HG02763 (cell line): ENCODE measurements at regions not wholly inside any gene's neighbourhood (a gene's known extent, or its start where the extent isn't known, plus 50 kb on each side); places are given as distances from the start of the nearest gene placed in this dataset.
"Not testable (repeated sequence)": the region's sequence is repeated elsewhere in the genome, so short reads cannot be mapped to it uniquely, and the experiment has no call there.

Source experiments
- ATAC-seq: cut with Tn5 transposase; IDR thresholded peaks from one replicate; pipeline ENCODE4 v1.9.1; 2021; ENCODE audit warnings: mild to moderate bottlenecking, moderate library complexity; ENCODE audit not compliant: unreplicated experiment

- no peak for ATAC-seq
These were observed 591.4 kb downstream of the ETS1 start for GRCh38 chr11:127995921-127996320.

- ATAC-seq: no peak
These were observed 592.6 kb downstream of the ETS1 start for GRCh38 chr11:127994736-127995135.

GRCh38 chr11:127993788-127994187 lies 593.6 kb downstream of the ETS1 start:
- ATAC-seq: no peak

- no peak for ATAC-seq
These were observed 594.1 kb downstream of the ETS1 start for GRCh38 chr11:127993281-127993680.

GRCh38 chr11:127986073-127986472 lies 601.3 kb downstream of the ETS1 start:
- no peak for ATAC-seq

- no peak for ATAC-seq
These were observed 614.5 kb downstream of the ETS1 start for GRCh38 chr11:127972816-127973215.

- ATAC-seq: no peak
These were observed 615.9 kb downstream of the ETS1 start for GRCh38 chr11:127971448-127971847.

- no peak for ATAC-seq
These were observed 620.5 kb downstream of the ETS1 start for GRCh38 chr11:127966821-127967220.

- ATAC-seq: no peak
These were observed 621.3 kb downstream of the ETS1 start for GRCh38 chr11:127965939-127966668.

GRCh38 chr11:127962416-127962815 lies 624.9 kb downstream of the ETS1 start:
- no peak for ATAC-seq

DNA sequence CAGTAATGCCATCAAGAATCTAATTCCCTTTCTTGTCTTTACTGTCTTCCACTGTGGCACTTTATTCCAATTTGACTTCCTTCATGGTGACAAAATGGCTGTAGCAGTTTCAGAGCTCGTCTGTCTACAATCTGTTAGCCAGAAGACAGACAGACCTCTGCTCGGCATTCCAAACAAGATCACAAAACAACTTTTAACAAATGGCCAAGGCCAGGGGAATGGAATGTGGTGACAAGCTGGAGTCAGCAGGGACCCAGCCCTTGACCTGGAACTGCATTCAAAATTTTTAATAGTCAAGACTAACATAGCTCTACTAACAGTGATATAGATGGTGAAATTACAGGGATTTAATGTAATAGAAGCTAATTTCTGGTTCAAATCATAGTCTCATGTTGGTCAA lies 637.2 kb downstream of the ETS1 start:
- no peak for ATAC-seq

GRCh38 chr11:127943763-127944162 lies 643.6 kb downstream of the ETS1 start:
- ATAC-seq: no peak

GRCh38 chr11:127943152-127943551 lies 644.2 kb downstream of the ETS1 start:
- ATAC-seq: no peak

GRCh38 chr11:127941554-127941953 lies 645.8 kb downstream of the ETS1 start:
- not testable (repeated sequence) for ATAC-seq

DNA sequence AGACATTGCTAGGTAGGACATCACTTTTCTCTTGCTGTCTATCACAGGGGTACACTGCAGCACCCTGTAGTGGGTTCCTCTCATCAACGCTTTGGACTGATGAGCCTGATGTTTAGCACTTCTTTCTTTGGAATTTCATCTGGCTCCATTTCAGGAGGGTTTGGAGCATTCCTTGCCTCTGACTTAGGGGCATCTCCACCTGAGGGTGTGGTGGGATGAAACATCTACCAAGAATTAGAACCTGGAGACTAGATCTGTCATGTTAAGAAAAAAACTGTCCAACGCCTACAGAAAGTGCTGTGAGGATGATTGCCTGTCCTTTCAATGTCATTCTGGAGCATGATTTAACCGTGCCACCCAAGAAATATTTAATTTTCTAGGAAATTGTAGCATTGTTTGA lies 648.4 kb downstream of the ETS1 start:
- ATAC-seq: no peak

DNA sequence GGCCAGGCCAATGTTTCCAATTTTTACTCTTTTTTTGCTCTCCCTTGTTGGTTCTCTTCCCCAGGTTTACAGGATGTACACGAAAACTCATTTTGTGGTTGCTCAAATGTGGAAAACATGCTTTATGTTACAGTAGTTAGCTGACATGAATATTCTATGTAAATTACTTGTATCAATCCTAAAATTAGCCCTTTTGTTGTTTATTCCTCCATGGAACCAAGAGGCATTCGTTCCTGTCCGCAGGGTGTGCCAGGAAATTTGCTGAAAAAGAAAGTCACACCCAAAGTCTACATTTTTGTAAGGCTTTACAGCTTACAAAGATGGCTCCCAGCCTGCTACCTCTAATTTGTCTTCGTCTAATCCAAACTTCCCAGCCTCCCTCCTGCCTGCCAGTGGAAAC lies 652.3 kb downstream of the ETS1 start:
- ATAC-seq: no peak

- ATAC-seq: not testable (repeated sequence)
These were observed 653.4 kb downstream of the ETS1 start for GRCh38 chr11:127933961-127934360.

DNA sequence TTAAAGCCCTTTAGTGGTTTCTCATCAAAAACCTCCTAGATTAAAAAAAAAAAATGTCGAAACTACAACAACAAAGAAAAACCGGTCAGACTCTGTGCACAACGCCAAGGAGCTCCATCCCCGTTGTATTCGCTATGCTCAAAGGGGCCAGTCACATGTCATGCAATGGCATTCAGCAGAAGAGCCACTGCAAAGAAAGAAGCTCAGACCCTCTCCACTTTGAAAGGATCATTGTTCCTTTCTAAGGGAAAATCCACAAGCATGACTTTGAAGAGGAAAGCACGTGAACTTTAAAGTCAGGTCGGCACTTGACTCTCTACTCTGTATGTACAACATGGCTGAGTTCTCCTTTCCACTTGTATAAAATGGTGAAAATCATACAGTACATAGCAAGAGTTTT lies 655.6 kb downstream of the ETS1 start:
- no peak for ATAC-seq

DNA sequence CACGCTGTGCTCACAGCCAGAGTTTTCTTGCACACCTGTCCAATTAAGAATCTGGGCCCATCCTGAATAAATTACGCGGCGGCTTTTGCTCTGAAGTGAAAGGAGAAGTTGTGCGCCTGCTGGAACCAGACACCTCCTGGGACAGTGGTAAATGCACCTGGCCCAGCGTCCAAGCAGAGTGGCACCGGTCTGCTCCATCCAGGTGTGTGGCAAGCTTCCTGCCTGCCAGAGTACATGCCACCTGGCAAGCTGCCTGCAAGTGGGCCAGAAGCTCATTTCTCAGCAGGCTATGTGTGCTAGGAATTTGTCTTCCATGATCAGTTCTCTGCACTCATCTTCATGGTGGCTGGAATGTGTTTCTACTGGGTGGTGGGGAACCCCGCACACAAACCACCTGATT lies 660.6 kb downstream of the ETS1 start:
- ATAC-seq: no peak

GRCh38 chr11:127925475-127925874 lies 661.9 kb downstream of the ETS1 start:
- ATAC-seq: no peak

- no peak for ATAC-seq
These were observed 668.0 kb downstream of the ETS1 start for GRCh38 chr11:127919206-127920000.

DNA sequence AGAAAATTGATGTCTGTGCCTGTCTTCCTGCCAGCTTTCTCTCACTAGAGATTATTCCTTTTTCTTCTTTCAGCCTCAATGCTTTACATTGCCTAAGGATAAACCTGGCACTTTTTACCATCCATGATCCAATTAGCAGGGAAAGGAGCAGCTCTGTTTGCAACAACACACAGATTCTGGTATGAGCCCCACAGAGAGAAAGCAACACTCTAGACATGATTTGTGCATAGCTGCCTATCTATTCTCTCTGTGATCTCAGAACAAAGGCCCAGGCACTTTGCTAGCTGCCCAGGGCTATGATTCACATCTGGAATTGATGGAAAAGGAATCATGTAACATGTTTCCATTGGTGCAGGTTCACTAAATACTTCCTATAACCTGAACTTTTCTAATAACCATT lies 685.0 kb downstream of the ETS1 start:
- no peak for ATAC-seq
